GM12878 (cell line): ENCODE measurements at regions not wholly inside any gene's neighbourhood (a gene's known extent, or its start where the extent isn't known, plus 50 kb on each side); places are given as distances from the start of the nearest gene placed in this dataset.

Source experiments
- ATAC-seq: fragments of 200-7000 bp; cut with Tn5 transposase; 3 replicates; pipeline ENCODE4 v1.9.1; 2020; ENCODE audit warnings: mild to moderate bottlenecking, moderate library complexity
- BruUV-seq: library from RNA; stranded (reverse); fragments of 400-500 nt; replicated peaks from 2 replicates; lab custom pipeline; 2021; lab: Mats Ljungman, UMichigan
- CTCF ChIA-PET: fragments of 300-600 bp; sonication (Branson Sonifier 250); formaldehyde crosslinking; extraction: SDS; loops from one replicate; lab custom pipeline; 2021; ENCODE audit warnings: inconsistent platforms; lab: Yijun Ruan, JAX
- POLR2A ChIA-PET: fragments of 350-600 bp; formaldehyde crosslinking; extraction: SDS; loops from one replicate; lab custom pipeline; 2021; ENCODE audit warnings: inconsistent platforms; lab: Charles Lee
- RAD21 ChIA-PET: fragments of 300-600 bp; sonication (Branson Sonifier 250); formaldehyde crosslinking; loops from one replicate; lab custom pipeline; 2023; ENCODE audit warnings: antibody characterized with exemption; ENCODE audit not compliant: unreplicated experiment; lab: Charles Lee
- SMC1A ChIA-PET: fragments of 300-600 bp; sonication (Branson Sonifier 250); formaldehyde crosslinking; loops from one replicate; lab custom pipeline; 2023; ENCODE audit not compliant: unreplicated experiment, uncharacterized antibody; lab: Charles Lee
- DNase-seq: peaks from one replicate; pipeline ENCODE4 v3.0.0-alpha.2; 2011; ENCODE audit warnings: low read depth, low spot score
- FAIRE-seq: peaks from 3 replicates; lab custom pipeline; 2011; peaks lifted over from hg19 to GRCh38; lab: Jason Lieb, UNC
- H2AFZ ChIP-seq: 2 replicates; pipeline ENCODE4 v1.6.0; 2011; ENCODE audit warnings: low read depth, low read length, control low read depth; ENCODE audit not compliant: control insufficient read depth
- H3K27ac ChIP-seq: 2 replicates; pipeline ENCODE4 v1.5.1; 2011; ENCODE audit warnings: control low read depth; ENCODE audit not compliant: control insufficient read depth, insufficient read depth
- H3K27me3 ChIP-seq, 2 experiments: replicated peaks in 1 of 2; 2 replicates each; pipeline versions ENCODE4 v1.6.0 to v1.6.1; 2011; ENCODE audit warnings: low read length in 1 of 2; ENCODE audit not compliant: control insufficient read depth in 2 of 2, insufficient read depth in 2 of 2
- H3K36me3 ChIP-seq, 2 experiments: 2 replicates each; pipeline ENCODE4 v1.5.1; 2011; ENCODE audit warnings: low read length in 1 of 2; ENCODE audit not compliant: control insufficient read depth in 2 of 2, insufficient read depth in 2 of 2
- H3K4me1 ChIP-seq: 2 replicates; pipeline ENCODE4 v1.6.1; 2011; ENCODE audit warnings: mild to moderate bottlenecking, low read length, moderate library complexity, mixed read lengths; ENCODE audit not compliant: control insufficient read depth, insufficient read depth
- H3K4me2 ChIP-seq: 2 replicates; pipeline ENCODE4 v1.6.0; 2011; ENCODE audit warnings: control low read depth; ENCODE audit not compliant: control insufficient read depth, insufficient read depth
- H3K4me3 ChIP-seq: fragments of 200-600 bp; sonication (generic); 2 replicates; pipeline ENCODE4 v1.5.1; 2016
- H3K79me2 ChIP-seq: 2 replicates; pipeline ENCODE4 v1.6.0; 2011; ENCODE audit warnings: low read length; ENCODE audit not compliant: control insufficient read depth, insufficient read depth
- H3K9ac ChIP-seq: 2 replicates; pipeline ENCODE4 v1.8.0; 2011; ENCODE audit warnings: low read length, control low read depth, mixed read lengths; ENCODE audit not compliant: control insufficient read depth, insufficient read depth
- H3K9me3 ChIP-seq: replicated peaks from 3 replicates; pipeline ENCODE4 v1.5.1; 2011; ENCODE audit warnings: mild to moderate bottlenecking, low read length; ENCODE audit not compliant: control insufficient read depth, insufficient read depth
- H4K20me1 ChIP-seq: 2 replicates; pipeline ENCODE4 v1.6.0; 2011; ENCODE audit not compliant: control insufficient read depth, insufficient read depth
- CEBPB ChIP-seq, 2 experiments: fragments of 150-350 bp in 1 of 2; IDR thresholded peaks; 2 replicates each; pipeline ENCODE4 v1.6.1; 2012 to 2014; ENCODE audit warnings: low read depth in 2 of 2, low read length in 2 of 2, borderline replicate concordance in 1 of 2, inconsistent platforms in 1 of 2
- CEBPZ ChIP-seq: fragments of 150-350 bp; IDR thresholded peaks from 2 replicates; pipeline ENCODE4 v1.6.1; 2016; ENCODE audit warnings: low read depth, low read length
- EED ChIP-seq: sonication (generic); IDR thresholded peaks from 2 replicates; pipeline ENCODE4 v1.6.1; 2016; ENCODE audit warnings: antibody characterized with exemption, low read depth
- GABPA ChIP-seq: IDR thresholded peaks from 2 replicates; pipeline ENCODE4 v1.6.1; 2014; ENCODE audit warnings: antibody characterized with exemption, low read depth, mild to moderate bottlenecking, inconsistent platforms
- JUNB ChIP-seq: IDR thresholded peaks from 2 replicates; pipeline ENCODE4 v1.6.1; 2016; ENCODE audit warnings: antibody characterized with exemption, mild to moderate bottlenecking
- NRF1 ChIP-seq: conservative IDR thresholded peaks from 2 replicates; pipeline ENCODE4 v1.6.1; 2011; ENCODE audit warnings: mild to moderate bottlenecking, low read depth, low read length, improper control_type of control experiment
- PML ChIP-seq: IDR thresholded peaks from 2 replicates; pipeline ENCODE4 v1.6.1; 2012; ENCODE audit warnings: low read length, inconsistent platforms
- SMAD5 ChIP-seq: IDR thresholded peaks from 2 replicates; pipeline ENCODE4 v1.6.1; 2016; ENCODE audit warnings: antibody characterized with exemption, low read depth
- SREBF2 ChIP-seq: IDR thresholded peaks from 2 replicates; pipeline ENCODE4 v1.6.1; 2012; ENCODE audit warnings: mild to moderate bottlenecking, low read length
- STAT1 ChIP-seq: fragments of 450-650 bp; conservative IDR thresholded peaks from 2 replicates; pipeline ENCODE4 v1.6.1; 2014; ENCODE audit warnings: antibody characterized with exemption, mild to moderate bottlenecking
- ZNF207 ChIP-seq: fragments of 450-650 bp; IDR thresholded peaks from 2 replicates; pipeline ENCODE4 v1.6.1; 2014; ENCODE audit warnings: antibody characterized with exemption, mild to moderate bottlenecking, borderline replicate concordance
- ZNF217 ChIP-seq: fragments of 450-650 bp; IDR thresholded peaks from 2 replicates; pipeline ENCODE4 v1.6.1; 2017; ENCODE audit warnings: antibody characterized with exemption, mild to moderate bottlenecking
- WGBS: methylation state at CpG from one replicate; pipeline ENCODE4 v1.1.6; 2016; ENCODE audit warnings: low lambda C conversion rate; ENCODE audit not compliant: insufficient replicate concordance, insufficient coverage; ENCODE audit errors: missing lambda C conversion rate; 5-methylcytosine and 5-hydroxymethylcytosine counted together
- in situ Hi-C: fragments of 300-500 bp; cut with MboI; formaldehyde crosslinking; loops from 9 replicates; pipeline ENCODE4 v1.14.3; 2018; ENCODE audit warnings: mixed read lengths
- intact Hi-C: fragments of 100-400 bp; cut with micrococcal nuclease; formaldehyde crosslinking; loops from one replicate; pipeline ENCODE4 v1.14.2; 2022; ENCODE audit not compliant: unreplicated experiment
- TF ChIP-seq, protein P1 (sequence below): fragments of 450-650 bp; IDR thresholded peaks from 2 replicates; pipeline ENCODE4 v1.6.1; 2017; ENCODE audit warnings: low read depth, mild to moderate bottlenecking, moderate library complexity

DNA sequence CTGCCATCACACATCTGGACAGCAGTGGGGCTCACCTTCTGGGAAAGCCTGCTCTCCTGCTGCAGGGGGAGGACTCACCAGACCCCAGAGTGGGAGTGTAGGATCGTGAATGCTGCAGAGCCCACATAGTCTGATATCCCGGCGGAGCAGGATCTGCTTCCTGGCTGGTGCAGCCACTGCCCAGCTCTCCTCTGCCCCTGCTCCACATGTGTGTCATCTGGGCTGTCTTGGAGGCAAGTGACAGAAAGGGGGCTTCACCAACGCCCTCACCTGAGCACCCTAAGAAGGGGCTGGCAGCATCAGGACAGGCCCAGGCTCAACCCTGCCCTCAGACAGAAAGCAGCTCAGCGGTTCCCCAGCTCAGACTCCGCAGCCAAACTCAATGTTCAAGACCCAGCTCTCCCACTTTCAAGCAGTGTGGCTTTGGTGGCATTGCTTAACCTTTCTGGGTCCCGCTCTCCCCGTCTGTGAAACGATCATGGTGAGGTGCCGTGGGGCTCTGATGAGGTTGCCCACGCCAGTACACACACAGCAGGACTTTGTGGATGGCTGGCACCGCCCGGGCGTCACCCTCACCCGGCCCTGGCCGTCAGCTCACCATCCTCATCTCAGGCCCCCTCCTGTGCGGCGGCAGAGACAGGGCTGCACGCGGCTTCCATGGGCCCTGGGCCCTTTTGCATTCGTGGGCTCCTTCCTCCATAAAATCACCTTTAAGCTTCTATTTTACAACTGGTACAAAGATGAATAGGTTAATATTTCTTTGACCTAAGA is 91.0 kb upstream of the SFSWAP start:
- in situ Hi-C loops = no loop called here
- Histone ChIP-seq H3K36me3 (no peaks in the 10 kb centered on the region), H3K4me3 (no peak overlapping the region), H3K4me1 (no peaks in the 10 kb centered on the region), H3K79me2 (no peaks in the 10 kb centered on the region), H3K9me3 (no peaks in the 10 kb centered on the region; the same call in 2 of the 3 replicates), H3K27ac (no peak overlapping the region), H2AFZ (no peak overlapping the region), H3K9ac (no peak overlapping the region), H3K27me3 (peaks cover 2 to 5% of the 10 kb centered on the region in 2 experiments; a peak in 3 of 4 replicates), H3K4me2 (no peak overlapping the region), H4K20me1 (no peaks in the 10 kb centered on the region)
- no peak for FAIRE-seq
- intact Hi-C loops = no loop called here
- ChIA-PET POLR2A (no interaction called here), SMC1A (interaction anchor here (0.8 kb wide), 1 partner anchor 10 kb away, joined by 3 read pairs; no protein-coding TSS in a partner anchor), RAD21 (no interaction called here), CTCF (no interaction called here)
- TF ChIP-seq SMAD5 = no peak
- TF ChIP-seq JUNB = no peak
- TF ChIP-seq, protein P1, sequence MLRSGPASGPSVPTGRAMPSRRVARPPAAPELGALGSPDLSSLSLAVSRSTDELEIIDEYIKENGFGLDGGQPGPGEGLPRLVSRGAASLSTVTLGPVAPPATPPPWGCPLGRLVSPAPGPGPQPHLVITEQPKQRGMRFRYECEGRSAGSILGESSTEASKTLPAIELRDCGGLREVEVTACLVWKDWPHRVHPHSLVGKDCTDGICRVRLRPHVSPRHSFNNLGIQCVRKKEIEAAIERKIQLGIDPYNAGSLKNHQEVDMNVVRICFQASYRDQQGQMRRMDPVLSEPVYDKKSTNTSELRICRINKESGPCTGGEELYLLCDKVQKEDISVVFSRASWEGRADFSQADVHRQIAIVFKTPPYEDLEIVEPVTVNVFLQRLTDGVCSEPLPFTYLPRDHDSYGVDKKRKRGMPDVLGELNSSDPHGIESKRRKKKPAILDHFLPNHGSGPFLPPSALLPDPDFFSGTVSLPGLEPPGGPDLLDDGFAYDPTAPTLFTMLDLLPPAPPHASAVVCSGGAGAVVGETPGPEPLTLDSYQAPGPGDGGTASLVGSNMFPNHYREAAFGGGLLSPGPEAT = no peak
- TF ChIP-seq CEBPB (IDR thresholded peaks at IDR 0.05; ENCODE audit: borderline replicate concordance in 1 of 2, low read depth in 2 of 2, low read length in 2 of 2) = no peak
- TF ChIP-seq GABPA = no peak
- no peak for TF ChIP-seq ZNF217
- no peak for TF ChIP-seq NRF1
- TF ChIP-seq STAT1 = no peak
- TF ChIP-seq SREBF2 = no peak
- no peak for TF ChIP-seq PML
- TF ChIP-seq EED = no peak
- no peak for TF ChIP-seq ZNF207
- no peak for TF ChIP-seq CEBPZ
- WGBS = 55% methylated on average over 21 of the region's 21 CpGs
- ATAC-seq = no peak
- BruUV-seq = no TSS peak
- no peak for DNase-seq
